WTC11 (cell line): ENCODE measurements at regions not wholly inside any gene's neighbourhood (a gene's known extent, or its start where the extent isn't known, plus 50 kb on each side); places are given as distances from the start of the nearest gene placed in this dataset.

ENCODE experiments used
- ATAC-seq: fragments of 200-7000 bp; cut with Tn5 transposase; 2 replicates; pipeline ENCODE4 v1.10.0; 2021; ENCODE audit warnings: mild to moderate bottlenecking, moderate library complexity
- CTCF ChIA-PET: fragments of 300-600 bp; sonication (Branson Sonifier 250); formaldehyde crosslinking; loops from one replicate; lab custom pipeline; 2021; ENCODE audit warnings: antibody characterized with exemption; lab: Charles Lee
- POLR2A ChIA-PET: fragments of 350-600 bp; sonication (Branson Sonifier 250); formaldehyde crosslinking; loops from one replicate; lab custom pipeline; 2021; ENCODE audit warnings: antibody characterized with exemption; lab: Charles Lee
- DNase-seq: peaks from one replicate; pipeline ENCODE4 v3.0.0; 2021; ENCODE audit warnings: low spot score
- H3K27ac Mint-ChIP-seq: 2 replicates; pipeline ENCODE4 v1.8.0; 2021; ENCODE audit warnings: mixed read lengths
- H3K27me3 Mint-ChIP-seq: 2 replicates; pipeline ENCODE4 v1.8.0; 2021; ENCODE audit warnings: low read depth, mild to moderate bottlenecking, moderate library complexity, mixed read lengths
- H3K36me3 Mint-ChIP-seq: 2 replicates; pipeline ENCODE4 v1.8.0; 2021; ENCODE audit warnings: mixed read lengths
- H3K4me1 Mint-ChIP-seq: 2 replicates; pipeline ENCODE4 v1.8.0; 2022; ENCODE audit warnings: mixed read lengths
- H3K4me3 Mint-ChIP-seq: 2 replicates; pipeline ENCODE4 v1.8.0; 2021; ENCODE audit warnings: mild to moderate bottlenecking, moderate library complexity, mixed read lengths
- H3K9me3 Mint-ChIP-seq: 2 replicates; pipeline ENCODE4 v1.8.0; 2021; ENCODE audit warnings: mixed read lengths
- AR ChIP-seq: fragments of 250-450 bp; sonication (Bioruptor Pico); IDR thresholded peaks from 2 replicates; pipeline ENCODE4 v1.9.0; 2021; ENCODE audit warnings: mild to moderate bottlenecking
- CBFB ChIP-seq: sonication (generic); formaldehyde crosslinking; IDR thresholded peaks from 2 replicates; pipeline ENCODE4 v1.8.1; 2022; ENCODE audit warnings: mild to moderate bottlenecking, low read depth, missing genetic modification reagents
- E2F4 ChIP-seq: sonication (generic); formaldehyde crosslinking; IDR thresholded peaks from 2 replicates; pipeline ENCODE4 v1.8.1; 2022; ENCODE audit warnings: low read depth, mild to moderate bottlenecking, moderate library complexity, missing genetic modification reagents, borderline replicate concordance
- ELF4 ChIP-seq: sonication (generic); formaldehyde crosslinking; IDR thresholded peaks from 2 replicates; pipeline ENCODE4 v1.8.1; 2022; ENCODE audit warnings: low read depth, mild to moderate bottlenecking, moderate library complexity, missing genetic modification reagents
- EMX1 ChIP-seq: fragments of 250-450 bp; sonication (Bioruptor Pico); IDR thresholded peaks from 2 replicates; pipeline ENCODE4 v1.8.0; 2021; ENCODE audit warnings: mild to moderate bottlenecking
- ERG ChIP-seq: fragments of 250-450 bp; sonication (Bioruptor Pico); IDR thresholded peaks from 2 replicates; pipeline ENCODE4 v1.8.0; 2021; ENCODE audit warnings: mild to moderate bottlenecking
- GABPB1 ChIP-seq: sonication (generic); formaldehyde crosslinking; IDR thresholded peaks from 2 replicates; pipeline ENCODE4 v1.8.1; 2023; ENCODE audit warnings: mild to moderate bottlenecking, missing genetic modification reagents
- HMGXB4 ChIP-seq: sonication (generic); formaldehyde crosslinking; IDR thresholded peaks from 2 replicates; pipeline ENCODE4 v1.8.1; 2023; ENCODE audit warnings: mild to moderate bottlenecking, moderate library complexity, missing genetic modification reagents
- MAX ChIP-seq: sonication (generic); formaldehyde crosslinking; IDR thresholded peaks from 2 replicates; pipeline ENCODE4 v1.8.0; 2022; ENCODE audit warnings: mild to moderate bottlenecking, missing genetic modification reagents
- MXD4 ChIP-seq: fragments of 250-450 bp; sonication (Bioruptor Pico); IDR thresholded peaks from 2 replicates; pipeline ENCODE4 v1.8.0; 2021; ENCODE audit warnings: mild to moderate bottlenecking, moderate library complexity, borderline replicate concordance
- NFATC4 ChIP-seq: fragments of 250-450 bp; sonication (Bioruptor Pico); IDR thresholded peaks from 2 replicates; pipeline ENCODE4 v1.9.0; 2021; ENCODE audit warnings: mild to moderate bottlenecking
- OVOL2 ChIP-seq: fragments of 250-450 bp; sonication (Bioruptor Pico); IDR thresholded peaks from 2 replicates; pipeline ENCODE4 v1.9.0; 2021; ENCODE audit warnings: mild to moderate bottlenecking, borderline replicate concordance
- PREB ChIP-seq: sonication (generic); formaldehyde crosslinking; IDR thresholded peaks from 2 replicates; pipeline ENCODE4 v1.8.1; 2022; ENCODE audit warnings: mild to moderate bottlenecking, missing genetic modification reagents, moderate library complexity, borderline replicate concordance
- SP1 ChIP-seq: sonication (generic); formaldehyde crosslinking; conservative IDR thresholded peaks from 2 replicates; pipeline ENCODE4 v1.8.1; 2022; ENCODE audit warnings: missing genetic modification reagents
- TEAD1 ChIP-seq: sonication (generic); formaldehyde crosslinking; IDR thresholded peaks from 2 replicates; pipeline ENCODE4 v1.8.0; 2022; ENCODE audit warnings: mild to moderate bottlenecking, missing genetic modification reagents
- TEAD4 ChIP-seq: sonication (generic); formaldehyde crosslinking; IDR thresholded peaks from 2 replicates; pipeline ENCODE4 v1.8.0; 2022; ENCODE audit warnings: mild to moderate bottlenecking, missing genetic modification reagents
- USF1 ChIP-seq: sonication (generic); formaldehyde crosslinking; IDR thresholded peaks from 2 replicates; pipeline ENCODE4 v1.8.0; 2022; ENCODE audit warnings: mild to moderate bottlenecking, missing genetic modification reagents
- ZBTB43 ChIP-seq: sonication (generic); formaldehyde crosslinking; IDR thresholded peaks from 2 replicates; pipeline ENCODE4 v1.8.1; 2023; ENCODE audit warnings: mild to moderate bottlenecking, missing genetic modification reagents
- ZMAT4 ChIP-seq: fragments of 250-450 bp; sonication (Bioruptor Pico); IDR thresholded peaks from 2 replicates; pipeline ENCODE4 v1.9.0; 2021; ENCODE audit warnings: mild to moderate bottlenecking
- ZNF138 ChIP-seq: sonication (generic); formaldehyde crosslinking; conservative IDR thresholded peaks from 2 replicates; pipeline ENCODE4 v1.8.1; 2022; ENCODE audit warnings: mild to moderate bottlenecking, moderate library complexity, missing genetic modification reagents
- ZNF219 ChIP-seq: sonication (generic); formaldehyde crosslinking; IDR thresholded peaks from 2 replicates; pipeline ENCODE4 v1.8.0; 2023; ENCODE audit warnings: missing genetic modification reagents, mild to moderate bottlenecking, borderline replicate concordance
- ZNF263 ChIP-seq: sonication (generic); formaldehyde crosslinking; IDR thresholded peaks from 2 replicates; pipeline ENCODE4 v1.8.1; 2022; ENCODE audit warnings: low read depth, mild to moderate bottlenecking, moderate library complexity, missing genetic modification reagents
- ZNF317 ChIP-seq: sonication (generic); formaldehyde crosslinking; IDR thresholded peaks from 2 replicates; pipeline ENCODE4 v1.8.1; 2023; ENCODE audit warnings: low read depth, mild to moderate bottlenecking, moderate library complexity, missing genetic modification reagents, borderline replicate concordance

- H3K27me3 Mint-ChIP-seq, result 0 out of 2 replicates have a peak, but pooled peaks cover 4% of the 10 kb centered on the region
- H3K27ac Mint-ChIP-seq, result no peak overlapping the region
- ChIA-PET POLR2A (no interaction called here), CTCF (no interaction called here)
- ATAC-seq (no peak), DNase-seq (no peak)
- TF ChIP-seq ERG (no peak), TEAD1 (no peak), ZNF263 (CRISPR knock-in tag) (no peak), GABPB1 (no peak), PREB (CRISPR knock-in tag) (no peak), AR (CRISPR knock-in tag) (no peak), CBFB (CRISPR knock-in tag) (no peak), EMX1 (CRISPR knock-in tag) (no peak), ZNF317 (CRISPR knock-in tag) (no peak), ZMAT4 (CRISPR knock-in tag) (no peak), HMGXB4 (CRISPR knock-in tag) (no peak), MXD4 (no peak), NFATC4 (CRISPR knock-in tag) (no peak), ZNF138 (CRISPR knock-in tag) (no peak), ZNF219 (CRISPR knock-in tag) (no peak)
- H3K4me1 Mint-ChIP-seq, result peaks cover 1% of the 10 kb centered on the region
- no peak overlapping the region for H3K4me3 Mint-ChIP-seq
- H3K9me3 Mint-ChIP-seq, result peaks cover 55% of the 10 kb centered on the region
- H3K36me3 Mint-ChIP-seq, result peaks cover 26% of the 10 kb centered on the region
Observed at GRCh38 chr2:8510519-8510918, 171.3 kb upstream of the ID2 start.

- no peak for DNase-seq
- ATAC-seq, result no peak
- Mint-ChIP-seq H3K27me3 (0 out of 2 replicates have a peak, but pooled peaks cover 4% of the 10 kb centered on the region), H3K4me3 (no peak overlapping the region), H3K4me1 (no peaks in the 10 kb centered on the region), H3K9me3 (peaks cover 43% of the 10 kb centered on the region), H3K36me3 (peaks cover 26% of the 10 kb centered on the region), H3K27ac (no peak overlapping the region)
- POLR2A ChIA-PET, result no interaction called here
- CTCF ChIA-PET, result no interaction called here
- TF ChIP-seq USF1 (no peak), TEAD4 (CRISPR knock-in tag) (no peak), MAX (no peak), ZBTB43 (CRISPR knock-in tag) (no peak), OVOL2 (CRISPR knock-in tag) (no peak), E2F4 (CRISPR knock-in tag) (no peak), SP1 (no peak), EMX1 (CRISPR knock-in tag) (no peak), ELF4 (CRISPR knock-in tag) (no peak)
Observed at GRCh38 chr2:8511868-8512612, 169.8 kb upstream of the ID2 start.
